HG02973 (cell line): ENCODE measurements at regions not wholly inside any gene's neighbourhood (a gene's known extent, or its start where the extent isn't known, plus 50 kb on each side); places are given as distances from the start of the nearest gene placed in this dataset.
"Not testable (repeated sequence)": the region's sequence is repeated elsewhere in the genome, so short reads cannot be mapped to it uniquely, and the experiment has no call there.

Experiments used
- ATAC-seq: cut with Tn5 transposase; IDR thresholded peaks from one replicate; pipeline ENCODE4 v1.9.1; 2021; ENCODE audit warnings: moderate library complexity; ENCODE audit not compliant: unreplicated experiment

DNA sequence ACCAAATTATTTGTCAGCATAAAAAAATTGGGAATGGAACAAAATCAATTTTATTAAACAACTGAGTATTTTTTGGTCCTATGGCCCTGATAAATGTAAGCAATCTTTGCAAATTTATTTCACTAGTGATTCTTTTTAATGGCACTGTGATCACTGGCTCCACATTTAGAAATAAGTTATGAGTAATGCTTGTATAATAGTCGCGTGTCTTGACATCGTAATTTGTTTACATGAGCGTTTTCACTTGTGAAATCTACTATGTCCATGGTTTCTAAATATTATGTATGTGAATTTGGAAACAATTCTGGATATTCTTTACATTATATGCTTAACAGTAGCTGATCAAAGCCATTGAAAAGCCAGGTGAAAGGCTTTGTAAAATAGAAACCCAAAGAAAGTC, 817.5 kb downstream of the EFNA5 start:
- ATAC-seq, result no peak

- no peak for ATAC-seq
Observed at GRCh38 chr5:106849266-106849665, 821.5 kb downstream of the EFNA5 start.

GRCh38 chr5:106843812-106844416, 826.8 kb downstream of the EFNA5 start:
- ATAC-seq, result no peak

GRCh38 chr5:106833517-106833916, 837.2 kb downstream of the EFNA5 start:
- no peak for ATAC-seq

- no peak for ATAC-seq
Observed at GRCh38 chr5:106827061-106827460, 843.7 kb downstream of the EFNA5 start.

- ATAC-seq, result no peak
Observed at GRCh38 chr5:106825374-106825773, 845.4 kb downstream of the EFNA5 start.

- no peak for ATAC-seq
Observed at GRCh38 chr5:106822851-106823250, 847.9 kb downstream of the EFNA5 start.

DNA sequence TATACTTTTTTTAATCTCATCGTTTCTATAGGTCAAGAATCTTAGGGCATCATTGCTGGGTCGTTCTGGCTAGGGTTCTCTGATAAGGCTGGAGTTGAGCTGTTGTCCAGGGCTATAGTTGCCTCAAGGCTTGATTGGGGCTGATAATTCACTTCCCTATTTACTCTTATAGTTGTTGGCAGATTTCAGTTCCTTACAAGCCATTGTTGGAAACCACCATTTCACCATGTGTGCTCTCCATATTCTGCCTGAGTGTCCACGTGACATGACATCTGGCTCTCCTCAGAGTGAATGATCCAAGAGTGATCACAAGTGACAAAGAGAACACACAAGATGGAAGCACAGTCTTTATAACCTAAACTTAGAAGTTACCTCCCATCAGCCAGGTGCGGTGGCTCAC, 852.2 kb downstream of the EFNA5 start:
- no peak for ATAC-seq

GRCh38 chr5:106814961-106815360, 855.8 kb downstream of the EFNA5 start:
- ATAC-seq, result no peak

DNA sequence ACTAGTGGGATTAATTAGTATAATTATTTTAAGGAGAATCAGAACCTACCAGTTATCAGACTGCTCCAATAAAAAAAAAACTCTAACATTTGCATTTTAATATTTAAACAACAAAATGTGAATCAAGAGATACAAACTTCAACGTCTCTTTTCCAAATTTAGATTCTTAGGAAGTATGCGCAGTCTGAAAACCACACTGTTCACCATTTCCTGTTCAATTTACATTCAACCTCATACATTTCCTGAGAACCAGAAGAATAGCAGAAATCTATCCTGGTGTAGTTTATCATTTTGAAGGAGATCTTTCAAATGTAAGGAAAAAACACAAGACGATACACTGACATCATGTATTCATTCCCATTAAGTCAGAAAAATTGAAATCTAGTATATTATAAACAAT, 869.2 kb downstream of the EFNA5 start:
- no peak for ATAC-seq

DNA sequence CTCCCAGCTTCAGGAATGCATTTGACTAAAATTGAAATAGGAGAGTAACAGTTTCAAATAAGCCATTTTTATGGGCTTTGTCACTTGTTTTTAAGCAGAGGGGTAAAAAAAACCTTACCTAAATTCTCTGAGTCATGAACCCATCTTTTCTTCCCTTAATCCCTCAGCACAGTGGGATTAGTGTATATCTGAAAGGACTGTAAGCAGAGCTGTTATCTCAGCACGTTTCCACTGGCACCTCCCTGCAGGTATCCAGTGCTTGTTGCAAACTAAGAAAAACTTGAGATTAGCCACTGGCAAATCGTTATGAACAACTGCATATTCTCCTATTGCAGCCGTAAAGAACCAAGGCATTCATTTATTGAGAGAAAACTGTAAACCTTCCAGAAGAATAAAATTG, 872.7 kb downstream of the EFNA5 start:
- ATAC-seq, result no peak

GRCh38 chr5:106796081-106796480, 874.7 kb downstream of the EFNA5 start:
- ATAC-seq, result no peak

- no peak for ATAC-seq
Observed at GRCh38 chr5:106784846-106785245, 885.9 kb downstream of the EFNA5 start.

- ATAC-seq, result no peak
Observed at GRCh38 chr5:106780355-106780754, 890.4 kb downstream of the EFNA5 start.

DNA sequence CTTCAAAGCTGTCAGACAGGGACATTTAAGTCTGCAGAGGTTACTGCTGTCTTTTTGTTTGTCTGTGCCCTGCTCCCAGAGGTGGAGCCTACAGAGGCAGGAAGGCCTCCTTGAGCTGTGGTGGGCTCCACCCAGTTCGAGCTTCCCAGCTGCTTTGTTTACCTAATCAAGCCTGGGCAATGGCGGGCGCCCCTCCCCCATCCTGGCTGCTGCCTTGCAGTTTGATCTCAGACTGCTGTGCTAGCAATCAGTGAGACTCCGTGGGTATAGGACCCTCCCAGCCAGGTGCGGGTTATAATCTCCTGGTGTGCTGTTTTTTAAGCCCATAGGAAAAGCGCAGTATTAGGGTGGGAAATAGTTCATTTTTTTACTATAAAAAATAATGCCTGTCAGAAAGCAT, 894.2 kb downstream of the EFNA5 start:
- not testable (repeated sequence) for ATAC-seq

DNA sequence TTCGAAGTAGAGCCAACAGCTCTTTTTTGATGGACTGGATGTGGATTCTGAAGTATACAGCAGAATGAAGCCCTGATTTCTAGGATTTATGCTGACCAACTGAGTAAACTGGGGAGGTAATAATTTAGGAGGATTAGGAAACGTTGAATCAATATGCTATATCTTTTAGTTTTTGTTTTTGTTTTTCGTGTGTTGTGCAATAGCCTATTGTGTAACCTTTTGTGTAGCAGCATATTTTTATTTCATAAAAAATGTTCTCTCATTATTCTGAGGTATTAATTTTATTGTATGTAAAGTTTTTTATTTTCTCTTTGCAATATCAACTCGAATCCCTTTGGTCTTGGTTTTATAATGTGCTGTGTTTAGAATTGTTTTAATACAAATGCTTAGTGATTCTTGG, 902.3 kb downstream of the EFNA5 start:
- ATAC-seq, result no peak

DNA sequence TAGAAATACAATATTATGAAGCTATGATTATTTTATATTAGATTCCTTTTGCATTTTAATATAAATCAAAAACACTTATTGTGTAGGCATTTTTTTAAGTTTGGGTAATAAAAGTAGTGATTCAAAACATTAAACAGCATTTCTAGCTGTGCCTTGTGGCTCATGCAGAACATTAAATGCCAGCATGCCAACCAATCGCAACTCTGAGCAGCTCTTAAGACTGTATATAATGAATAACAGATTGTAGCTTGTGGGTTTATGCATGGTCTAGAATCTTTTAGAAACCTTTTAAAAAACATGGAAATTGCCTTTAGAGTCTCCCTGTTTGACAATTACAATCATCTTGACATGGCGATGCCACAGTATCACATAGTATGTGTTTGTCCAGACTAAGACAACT, 903.8 kb downstream of the EFNA5 start:
- ATAC-seq, result no peak

GRCh38 chr5:106759581-106759980, 911.2 kb downstream of the EFNA5 start:
- ATAC-seq, result no peak

GRCh38 chr5:106759152-106759551, 911.6 kb downstream of the EFNA5 start:
- ATAC-seq, result no peak

DNA sequence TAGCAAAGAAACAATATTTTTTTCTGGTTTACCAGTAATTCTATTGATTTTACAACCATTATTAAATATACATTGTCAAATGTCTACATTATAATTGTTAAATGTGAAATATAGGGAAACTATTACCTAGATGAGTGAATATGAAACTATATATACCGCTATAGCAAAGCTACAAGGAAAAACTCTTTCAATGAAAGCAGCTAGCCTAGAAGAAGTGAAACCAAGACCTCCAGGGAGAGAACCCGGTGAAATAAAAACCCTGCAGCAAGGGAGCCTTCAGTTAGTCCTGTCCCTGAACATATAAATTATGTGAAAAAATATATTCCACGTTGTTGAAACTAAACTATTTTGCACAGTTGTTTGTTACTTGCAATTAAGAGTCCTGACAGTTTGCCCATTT, 913.1 kb downstream of the EFNA5 start:
- no peak for ATAC-seq

GRCh38 chr5:106755789-106756188, 914.9 kb downstream of the EFNA5 start:
- ATAC-seq, result no peak

GRCh38 chr5:106755066-106755465, 915.7 kb downstream of the EFNA5 start:
- ATAC-seq, result no peak

GRCh38 chr5:106749826-106750225, 920.9 kb downstream of the EFNA5 start:
- ATAC-seq, result no peak

DNA sequence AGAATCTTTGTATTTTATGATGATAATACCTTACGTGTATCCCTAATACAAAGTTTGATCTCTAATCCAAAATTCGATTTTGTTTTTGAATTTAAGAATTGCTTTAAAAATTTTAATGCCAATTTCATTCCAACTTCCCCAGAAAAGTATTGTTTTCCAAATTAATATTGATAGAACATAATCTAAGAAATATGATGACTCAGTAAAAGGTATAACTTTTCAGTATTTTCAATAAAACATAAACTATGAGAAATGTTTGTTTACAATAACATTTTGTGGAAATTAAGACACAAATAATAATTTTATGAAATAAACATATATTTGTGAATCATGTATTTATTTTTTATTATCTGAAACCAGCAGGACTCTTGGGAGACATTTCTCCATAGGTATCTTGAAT, 931.6 kb downstream of the EFNA5 start:
- ATAC-seq, result no peak
